ENCODE measurements at regions not wholly inside any gene's neighbourhood (a gene's known extent, or its start where the extent isn't known, plus 50 kb on each side); places are given as distances from the start of the nearest gene placed in this dataset.

DNA sequence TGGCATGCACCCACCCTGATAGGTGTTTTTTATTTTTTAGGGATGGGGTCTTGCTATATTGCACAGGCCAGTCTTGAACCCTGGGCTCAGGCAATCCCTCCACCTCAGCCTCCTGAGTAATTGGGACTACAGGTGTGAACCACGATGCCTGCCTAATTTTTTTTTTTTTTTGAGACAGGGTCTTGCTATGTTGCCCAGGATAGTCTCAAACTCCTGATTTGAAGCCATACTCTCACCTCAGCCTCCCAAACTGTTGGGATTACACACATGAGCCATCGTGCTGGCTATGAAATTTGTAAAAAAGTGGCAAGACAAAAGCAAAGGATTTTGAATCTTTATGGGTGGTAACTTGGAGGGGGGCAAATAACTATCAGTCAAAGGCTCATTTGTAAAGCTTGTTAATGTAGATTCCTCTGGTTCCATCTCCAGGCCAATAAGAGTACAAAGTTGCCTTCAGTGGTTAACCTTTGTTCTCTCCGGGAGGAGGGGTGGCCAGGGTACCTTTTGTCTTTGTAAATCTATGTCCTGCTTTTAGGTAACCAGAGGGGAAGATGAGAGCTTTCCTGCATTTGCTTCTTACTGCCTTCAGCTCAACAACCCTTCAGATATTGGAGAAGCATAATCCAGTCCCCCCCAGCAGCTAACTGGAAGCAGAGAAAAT lies 372.0 kb upstream of the JARID2 start:
- H3K36me3 ChIP-seq (ENCODE audit: control insufficient read depth, insufficient read depth, low read length), result no peaks in the 10 kb centered on the region
- no peak overlapping the region for H3K4me3 ChIP-seq (ENCODE audit: low read depth, low read length)
- TF ChIP-seq, protein P1, sequence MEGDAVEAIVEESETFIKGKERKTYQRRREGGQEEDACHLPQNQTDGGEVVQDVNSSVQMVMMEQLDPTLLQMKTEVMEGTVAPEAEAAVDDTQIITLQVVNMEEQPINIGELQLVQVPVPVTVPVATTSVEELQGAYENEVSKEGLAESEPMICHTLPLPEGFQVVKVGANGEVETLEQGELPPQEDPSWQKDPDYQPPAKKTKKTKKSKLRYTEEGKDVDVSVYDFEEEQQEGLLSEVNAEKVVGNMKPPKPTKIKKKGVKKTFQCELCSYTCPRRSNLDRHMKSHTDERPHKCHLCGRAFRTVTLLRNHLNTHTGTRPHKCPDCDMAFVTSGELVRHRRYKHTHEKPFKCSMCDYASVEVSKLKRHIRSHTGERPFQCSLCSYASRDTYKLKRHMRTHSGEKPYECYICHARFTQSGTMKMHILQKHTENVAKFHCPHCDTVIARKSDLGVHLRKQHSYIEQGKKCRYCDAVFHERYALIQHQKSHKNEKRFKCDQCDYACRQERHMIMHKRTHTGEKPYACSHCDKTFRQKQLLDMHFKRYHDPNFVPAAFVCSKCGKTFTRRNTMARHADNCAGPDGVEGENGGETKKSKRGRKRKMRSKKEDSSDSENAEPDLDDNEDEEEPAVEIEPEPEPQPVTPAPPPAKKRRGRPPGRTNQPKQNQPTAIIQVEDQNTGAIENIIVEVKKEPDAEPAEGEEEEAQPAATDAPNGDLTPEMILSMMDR (IDR thresholded peaks at IDR 0.05; ENCODE audit: insufficient read depth, low read length, severe bottlenecking), result no peak
- H3K27me3 ChIP-seq (ENCODE audit: control insufficient read depth, insufficient read depth, low read length), result no peaks in the 10 kb centered on the region
- DNase-seq (ENCODE audit: low read depth), result no peak
- no peak for FAIRE-seq

DNA sequence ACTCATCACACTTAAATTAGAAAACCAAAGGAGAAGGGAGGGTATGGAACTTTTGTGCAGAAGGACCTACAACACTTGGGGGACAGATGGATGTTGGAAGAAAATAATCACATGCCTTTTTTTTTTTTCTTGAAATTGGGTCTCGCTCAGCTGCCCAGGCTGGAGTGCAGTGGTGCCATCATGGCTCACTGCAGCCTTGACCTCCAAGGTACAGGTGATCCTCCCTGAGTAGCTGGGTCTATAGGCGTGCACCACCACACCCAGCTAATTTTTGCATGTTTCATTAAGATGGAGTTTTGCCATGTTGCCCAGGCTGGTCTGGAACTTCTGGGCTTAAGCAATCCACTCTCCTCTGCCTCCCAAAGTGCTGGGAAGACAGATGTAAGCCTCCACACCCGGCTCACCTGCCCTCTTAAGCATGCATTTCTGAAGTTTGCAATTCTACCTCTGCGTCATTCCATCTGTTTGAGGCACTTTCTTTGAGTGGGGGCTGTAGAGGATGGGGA lies 370.8 kb upstream of the JARID2 start:
- H3K36me3 ChIP-seq (ENCODE audit: control insufficient read depth, insufficient read depth, low read length), result no peaks in the 10 kb centered on the region
- no peak for DNase-seq (ENCODE audit: low read depth)
- FAIRE-seq, result no peak
- no peak overlapping the region for H3K4me3 ChIP-seq (ENCODE audit: low read depth, low read length)
- H3K27me3 ChIP-seq (ENCODE audit: control insufficient read depth, insufficient read depth, low read length), result no peaks in the 10 kb centered on the region
- TF ChIP-seq, protein P1 (IDR thresholded peaks at IDR 0.05; ENCODE audit: insufficient read depth, low read length, severe bottlenecking), result no peak

DNA sequence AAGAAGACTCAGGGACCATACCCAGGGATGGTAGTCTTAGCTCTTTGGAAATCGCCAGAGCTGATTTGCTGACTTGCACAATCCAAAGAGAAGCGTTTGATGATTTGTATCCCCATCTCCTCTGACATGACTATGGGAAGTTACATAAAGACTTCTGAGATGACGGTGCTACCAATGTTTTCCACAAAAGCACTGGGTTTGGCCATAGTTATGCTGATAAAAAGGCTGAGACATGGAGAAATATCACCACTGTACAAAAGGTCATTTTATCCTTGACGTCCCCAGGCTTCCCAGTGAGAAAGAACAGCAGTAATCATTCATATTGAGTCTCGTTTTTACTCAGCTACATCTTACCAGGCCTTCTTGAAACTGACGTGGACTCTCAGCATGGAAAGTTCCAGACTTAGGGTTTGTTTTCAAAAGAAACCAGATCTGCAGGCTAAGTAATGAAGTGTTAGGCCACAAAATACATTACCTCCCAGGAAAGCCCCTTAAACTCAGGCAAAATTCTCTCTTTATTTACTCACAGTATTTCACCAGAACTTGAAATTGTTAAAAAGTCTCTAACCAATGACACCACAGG lies 370.3 kb upstream of the JARID2 start:
- TF ChIP-seq, protein P1 (IDR thresholded peaks at IDR 0.05; ENCODE audit: insufficient read depth, low read length, severe bottlenecking), result no peak
- FAIRE-seq, result peak; percentile 7
- no peak for DNase-seq (ENCODE audit: low read depth)

DNA sequence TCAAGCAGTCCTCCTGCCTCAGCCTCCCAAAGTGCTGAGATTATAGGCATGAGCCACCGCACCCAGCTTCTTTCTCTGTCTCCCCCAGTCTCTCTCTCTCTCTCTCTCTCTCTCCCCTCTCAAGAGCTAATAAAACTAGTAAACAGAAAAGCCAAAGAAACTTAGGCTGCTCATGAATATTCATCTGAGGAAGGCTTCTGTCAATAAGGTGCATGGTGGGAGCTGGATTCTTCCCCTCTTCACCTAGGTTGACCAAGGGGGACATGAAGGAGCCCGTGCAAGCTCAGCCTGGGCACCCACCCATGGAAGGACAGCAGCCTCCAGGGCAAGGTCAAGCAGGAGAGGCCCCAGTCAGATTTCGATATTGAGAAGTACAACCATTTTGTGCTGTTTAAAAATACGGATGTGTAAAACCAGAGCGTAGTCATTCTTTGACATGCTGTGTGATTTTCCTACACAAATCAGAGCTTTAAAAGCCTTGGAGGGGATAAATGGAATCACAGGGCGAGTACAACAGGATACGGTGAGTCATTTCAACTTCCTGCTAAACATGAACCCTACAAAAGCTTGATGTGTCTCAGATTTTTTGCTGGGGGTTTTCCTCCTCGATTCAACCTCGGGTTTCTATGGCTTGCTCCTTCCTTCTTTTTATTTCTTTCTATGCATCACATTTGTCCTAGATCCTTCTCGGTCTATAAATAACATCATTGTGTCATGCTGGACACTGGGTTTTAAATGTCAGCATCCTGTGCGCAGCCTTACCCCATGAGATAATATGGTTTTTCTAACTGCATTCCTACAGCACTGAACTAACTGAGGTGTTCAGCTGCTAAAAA lies 368.9 kb upstream of the JARID2 start:
- H3K36me3 ChIP-seq (ENCODE audit: control insufficient read depth, insufficient read depth, low read length), result no peaks in the 10 kb centered on the region
- TF ChIP-seq, protein P1 (IDR thresholded peaks at IDR 0.05; ENCODE audit: insufficient read depth, low read length, severe bottlenecking), result no peak
- no peak overlapping the region for H3K4me3 ChIP-seq (ENCODE audit: low read depth, low read length)
- no peak for FAIRE-seq
- DNase-seq (ENCODE audit: low read depth), result peak; percentile 92
- no peaks in the 10 kb centered on the region for H3K27me3 ChIP-seq (ENCODE audit: control insufficient read depth, insufficient read depth, low read length)

More for the DNA sequence above, 370.3 kb upstream of the JARID2 start:
- no peak overlapping the region for H3K4me3 ChIP-seq (ENCODE audit: low read depth, low read length)
- H3K27me3 ChIP-seq (ENCODE audit: control insufficient read depth, insufficient read depth, low read length), result no peaks in the 10 kb centered on the region
- no peaks in the 10 kb centered on the region for H3K36me3 ChIP-seq (ENCODE audit: control insufficient read depth, insufficient read depth, low read length)

DNA sequence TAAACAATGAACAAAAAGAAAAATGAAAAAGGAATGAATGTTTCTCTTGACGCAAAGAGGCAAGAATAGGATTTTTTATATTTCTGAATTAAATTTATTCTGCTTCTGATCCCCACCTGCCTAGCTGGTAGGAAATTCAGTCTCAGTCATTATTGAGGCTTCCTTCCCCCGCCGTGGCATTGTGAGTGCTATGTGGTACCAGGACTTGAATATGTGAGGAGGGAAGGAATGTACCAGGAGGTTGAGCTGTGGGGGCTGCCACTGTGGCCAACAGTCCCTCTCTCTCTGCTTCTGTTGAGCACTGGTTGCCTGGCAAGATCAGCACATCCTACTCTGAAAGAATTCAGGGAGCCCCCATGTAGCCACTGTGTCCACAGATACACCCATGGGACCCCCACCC lies 368.1 kb upstream of the JARID2 start:
- FAIRE-seq (no peak), DNase-seq (ENCODE audit: low read depth) (no peak)
- Histone ChIP-seq H3K27me3 (ENCODE audit: control insufficient read depth, insufficient read depth, low read length) (no peaks in the 10 kb centered on the region), H3K36me3 (ENCODE audit: control insufficient read depth, insufficient read depth, low read length) (no peaks in the 10 kb centered on the region), H3K4me3 (ENCODE audit: low read depth, low read length) (no peak overlapping the region)
- TF ChIP-seq, protein P1 (IDR thresholded peaks at IDR 0.05; ENCODE audit: insufficient read depth, low read length, severe bottlenecking), result no peak
